Activated CD8-positive, alpha-beta T cell treated with anti-CD3 and anti-CD28 coated beads for 36 hours (primary cell): ENCODE measurements at regions not wholly inside any gene's neighbourhood (a gene's known extent, or its start where the extent isn't known, plus 50 kb on each side); places are given as distances from the start of the nearest gene placed in this dataset.

Source experiments
- ATAC-seq: fragments of 200-7000 bp; cut with Tn5 transposase; one replicate; pipeline ENCODE4 v1.10.0; 2021; ENCODE audit warnings: mild to moderate bottlenecking, moderate library complexity
- CTCF ChIA-PET: fragments of 350-600 bp; sonication (Branson Sonifier 250); formaldehyde crosslinking; loops from one replicate; lab custom pipeline; 2021; ENCODE audit warnings: antibody characterized with exemption; lab: Charles Lee
- POLR2A ChIA-PET: fragments of 350-600 bp; sonication (Branson Sonifier 250); formaldehyde crosslinking; loops from one replicate; lab custom pipeline; 2021; ENCODE audit warnings: antibody characterized with exemption; lab: Charles Lee
- DNase-seq: peaks from one replicate; pipeline ENCODE4 v3.0.0-alpha.2; 2020
- H3K27ac Mint-ChIP-seq: one replicate; pipeline ENCODE4 v1.8.0; 2021; ENCODE audit warnings: mild to moderate bottlenecking, mixed read lengths
- H3K27me3 Mint-ChIP-seq: one replicate; pipeline ENCODE4 v1.8.0; 2021; ENCODE audit warnings: mixed read lengths
- H3K36me3 Mint-ChIP-seq: one replicate; pipeline ENCODE4 v1.8.0; 2021; ENCODE audit warnings: low read depth, mixed read lengths
- H3K4me1 Mint-ChIP-seq: one replicate; pipeline ENCODE4 v1.8.0; 2021; ENCODE audit warnings: low read depth, mixed read lengths
- H3K4me3 Mint-ChIP-seq: one replicate; pipeline ENCODE4 v1.8.0; 2021; ENCODE audit warnings: mild to moderate bottlenecking, moderate library complexity, mixed read lengths
- H3K9me3 Mint-ChIP-seq: one replicate; pipeline ENCODE4 v1.8.0; 2021; ENCODE audit warnings: mixed read lengths
- intact Hi-C: fragments of 100-400 bp; cut with micrococcal nuclease; formaldehyde crosslinking; loops from one replicate; pipeline ENCODE4 v1.10.0; 2022
- TF ChIP-seq, protein P1 (sequence below): fragments of 200-600 bp; IDR thresholded peaks from one replicate; pipeline ENCODE4 v1.8.0; 2022; ENCODE audit warnings: antibody characterized with exemption, mild to moderate bottlenecking

DNA sequence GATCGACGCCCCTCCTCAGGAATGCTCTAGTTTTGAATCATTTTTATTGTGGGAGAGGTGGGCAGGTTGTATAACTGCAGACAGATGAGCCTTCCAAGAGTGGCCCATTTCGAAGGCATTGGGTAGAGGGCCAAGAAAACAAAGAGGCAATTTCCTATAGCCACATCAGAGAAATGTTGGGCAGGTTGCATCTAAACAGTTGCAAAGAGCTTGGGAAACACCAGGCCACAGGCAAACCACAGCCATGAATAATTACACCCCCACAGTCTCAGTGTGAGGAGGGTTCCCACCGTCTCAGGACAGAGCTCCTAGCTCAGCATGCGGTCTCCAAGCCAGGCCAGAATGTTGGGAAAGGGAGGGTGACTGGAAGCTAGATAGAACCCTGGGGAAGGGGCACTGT lies 257.3 kb downstream of the ABHD5 start:
- ChIA-PET POLR2A (no interaction called here), CTCF (no interaction called here)
- H3K4me3 Mint-ChIP-seq = no peak overlapping the region
- intact Hi-C loops = no loop called here
- TF ChIP-seq, protein P1, sequence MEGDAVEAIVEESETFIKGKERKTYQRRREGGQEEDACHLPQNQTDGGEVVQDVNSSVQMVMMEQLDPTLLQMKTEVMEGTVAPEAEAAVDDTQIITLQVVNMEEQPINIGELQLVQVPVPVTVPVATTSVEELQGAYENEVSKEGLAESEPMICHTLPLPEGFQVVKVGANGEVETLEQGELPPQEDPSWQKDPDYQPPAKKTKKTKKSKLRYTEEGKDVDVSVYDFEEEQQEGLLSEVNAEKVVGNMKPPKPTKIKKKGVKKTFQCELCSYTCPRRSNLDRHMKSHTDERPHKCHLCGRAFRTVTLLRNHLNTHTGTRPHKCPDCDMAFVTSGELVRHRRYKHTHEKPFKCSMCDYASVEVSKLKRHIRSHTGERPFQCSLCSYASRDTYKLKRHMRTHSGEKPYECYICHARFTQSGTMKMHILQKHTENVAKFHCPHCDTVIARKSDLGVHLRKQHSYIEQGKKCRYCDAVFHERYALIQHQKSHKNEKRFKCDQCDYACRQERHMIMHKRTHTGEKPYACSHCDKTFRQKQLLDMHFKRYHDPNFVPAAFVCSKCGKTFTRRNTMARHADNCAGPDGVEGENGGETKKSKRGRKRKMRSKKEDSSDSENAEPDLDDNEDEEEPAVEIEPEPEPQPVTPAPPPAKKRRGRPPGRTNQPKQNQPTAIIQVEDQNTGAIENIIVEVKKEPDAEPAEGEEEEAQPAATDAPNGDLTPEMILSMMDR = no peak
- no peaks in the 10 kb centered on the region for H3K9me3 Mint-ChIP-seq
- H3K27ac Mint-ChIP-seq = no peak overlapping the region
- peaks cover 11% of the 10 kb centered on the region for H3K4me1 Mint-ChIP-seq
- ATAC-seq (no peak), DNase-seq (peak; percentile 36)
- H3K36me3 Mint-ChIP-seq = no peaks in the 10 kb centered on the region
- peaks cover 16% of the 10 kb centered on the region for H3K27me3 Mint-ChIP-seq

DNA sequence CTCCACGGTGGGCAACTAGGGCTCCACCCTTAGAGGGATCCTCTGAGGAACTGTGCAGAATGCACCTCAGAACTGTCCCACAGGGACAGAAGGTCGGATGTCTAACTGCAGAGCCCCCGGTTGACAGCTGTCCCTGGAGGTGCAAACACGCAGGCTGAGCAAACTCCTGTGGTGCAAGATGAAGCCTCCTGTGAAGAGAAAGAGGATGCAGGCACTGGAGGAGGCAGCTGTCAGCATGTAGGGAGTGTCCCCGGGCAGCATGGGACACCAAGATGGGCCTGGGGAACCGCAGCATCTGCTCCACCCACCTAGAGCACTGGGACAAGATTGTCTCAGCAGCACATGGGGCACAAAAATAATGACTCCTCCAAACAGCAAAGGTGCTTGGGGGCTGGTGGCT lies 258.9 kb downstream of the ABHD5 start:
- intact Hi-C loops = no loop called here
- Mint-ChIP-seq H3K36me3 (no peaks in the 10 kb centered on the region), H3K4me1 (peaks cover 11% of the 10 kb centered on the region), H3K9me3 (no peaks in the 10 kb centered on the region), H3K27ac (no peak overlapping the region), H3K4me3 (no peak overlapping the region), H3K27me3 (peaks cover 12% of the 10 kb centered on the region)
- ATAC-seq (no peak), DNase-seq (no peak)
- ChIA-PET CTCF (no interaction called here), POLR2A (no interaction called here)
- TF ChIP-seq, protein P1 = no peak

DNA sequence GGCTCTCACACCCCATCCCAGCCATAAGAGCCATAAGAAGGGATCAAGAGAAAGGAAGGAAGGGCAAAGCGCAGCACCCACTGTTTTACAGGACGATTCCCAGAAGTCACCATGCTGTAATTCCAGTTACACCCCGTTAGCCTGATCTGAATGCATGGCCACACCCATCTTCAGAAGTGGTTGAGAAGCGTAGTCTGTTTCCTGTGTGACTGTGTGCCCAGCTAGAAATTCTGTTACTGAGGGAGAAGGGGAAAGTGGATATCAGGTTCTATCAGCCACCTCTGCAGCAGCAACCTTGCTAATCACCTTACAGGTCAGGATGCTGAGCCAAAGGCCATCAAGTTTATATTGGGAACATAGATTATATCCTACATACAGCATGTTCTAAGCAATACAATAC lies 260.0 kb downstream of the ABHD5 start:
- Mint-ChIP-seq H3K4me3 (no peak overlapping the region), H3K4me1 (peaks cover 11% of the 10 kb centered on the region), H3K9me3 (no peaks in the 10 kb centered on the region), H3K27me3 (peaks cover 8% of the 10 kb centered on the region), H3K36me3 (no peaks in the 10 kb centered on the region), H3K27ac (no peak overlapping the region)
- ChIA-PET CTCF (no interaction called here), POLR2A (no interaction called here)
- intact Hi-C loops = no loop called here
- DNase-seq = no peak
- TF ChIP-seq, protein P1 = no peak
- ATAC-seq = no peak

DNA sequence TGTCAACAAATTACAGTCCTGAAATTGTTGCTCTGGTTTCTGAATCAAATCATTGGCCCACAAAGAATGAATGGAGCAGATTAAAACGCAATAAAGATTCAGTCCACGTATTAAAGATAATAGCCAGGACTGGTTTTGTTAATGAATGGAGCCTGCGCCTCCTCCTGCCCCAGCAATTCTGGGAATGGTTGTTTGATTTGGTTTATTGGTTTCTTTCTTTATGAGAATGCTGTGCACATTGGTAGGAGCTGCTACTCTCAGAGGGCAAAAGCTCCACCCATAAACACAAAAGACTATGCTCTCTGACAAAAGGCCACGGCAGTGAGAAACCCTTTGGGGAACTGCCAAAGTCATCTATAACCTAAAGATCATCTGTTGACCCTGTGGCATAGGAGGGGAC lies 261.1 kb downstream of the ABHD5 start:
- POLR2A ChIA-PET = no interaction called here
- Mint-ChIP-seq H3K36me3 (no peaks in the 10 kb centered on the region), H3K4me1 (peaks cover 11% of the 10 kb centered on the region), H3K27ac (no peak overlapping the region), H3K4me3 (no peak overlapping the region), H3K27me3 (peaks cover 3% of the 10 kb centered on the region), H3K9me3 (no peaks in the 10 kb centered on the region)
- TF ChIP-seq, protein P1 = no peak
- intact Hi-C loops = no loop called here
- CTCF ChIA-PET = no interaction called here
- ATAC-seq (no peak), DNase-seq (no peak)

DNA sequence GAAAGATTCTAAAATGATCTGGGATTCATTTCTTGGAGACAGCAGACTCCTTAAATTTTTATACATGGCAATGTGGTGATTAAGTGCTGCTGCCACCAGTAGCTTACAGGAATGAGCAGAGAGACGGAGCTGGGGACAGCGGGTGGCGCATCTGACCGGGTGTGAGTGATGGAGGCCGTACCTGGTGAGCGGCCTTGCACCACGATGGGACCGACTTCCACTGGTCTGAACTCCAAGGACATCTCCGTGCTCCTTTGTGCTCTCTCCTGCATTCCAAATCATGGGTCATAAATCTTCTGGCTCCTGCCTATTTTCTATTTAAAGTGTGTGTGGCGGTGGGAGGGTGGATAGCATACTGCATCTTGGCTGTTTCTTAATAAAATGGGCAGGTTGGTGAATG lies 262.6 kb downstream of the ABHD5 start:
- H3K36me3 Mint-ChIP-seq = no peaks in the 10 kb centered on the region
- H3K9me3 Mint-ChIP-seq = no peaks in the 10 kb centered on the region
- intact Hi-C loops = no loop called here
- H3K27me3 Mint-ChIP-seq = peaks cover 3% of the 10 kb centered on the region
- DNase-seq = no peak
- H3K27ac Mint-ChIP-seq = no peak overlapping the region
- H3K4me3 Mint-ChIP-seq = no peak overlapping the region
- ChIA-PET POLR2A (no interaction called here), CTCF (no interaction called here)
- H3K4me1 Mint-ChIP-seq = peaks cover 9% of the 10 kb centered on the region
- TF ChIP-seq, protein P1 = no peak
- ATAC-seq = no peak
